ENCODE measurements at regions not wholly inside any gene's neighbourhood (a gene's known extent, or its start where the extent isn't known, plus 50 kb on each side); places are given as distances from the start of the nearest gene placed in this dataset.

DNA sequence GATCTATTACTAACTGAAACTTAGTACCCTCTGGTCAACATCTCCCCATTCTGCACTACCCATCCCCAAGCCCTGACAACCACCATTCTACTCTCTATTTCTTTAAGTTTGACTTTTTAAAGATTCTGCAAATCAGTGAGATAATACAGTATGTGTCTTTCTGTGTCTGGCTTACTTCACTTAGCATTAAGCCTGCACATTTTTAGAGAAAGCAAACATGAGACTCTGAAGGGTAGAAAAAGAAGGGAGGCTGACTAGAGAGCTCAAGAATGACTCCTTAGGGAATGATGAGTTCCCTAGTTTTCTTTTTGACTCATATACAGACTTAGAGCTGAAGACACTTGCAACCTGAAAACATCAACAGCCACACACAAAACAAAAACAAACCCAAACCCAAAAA lies 311.3 kb downstream of the SQOR start:
- no peak for DNase-seq (ENCODE audit: low read depth)

DNA sequence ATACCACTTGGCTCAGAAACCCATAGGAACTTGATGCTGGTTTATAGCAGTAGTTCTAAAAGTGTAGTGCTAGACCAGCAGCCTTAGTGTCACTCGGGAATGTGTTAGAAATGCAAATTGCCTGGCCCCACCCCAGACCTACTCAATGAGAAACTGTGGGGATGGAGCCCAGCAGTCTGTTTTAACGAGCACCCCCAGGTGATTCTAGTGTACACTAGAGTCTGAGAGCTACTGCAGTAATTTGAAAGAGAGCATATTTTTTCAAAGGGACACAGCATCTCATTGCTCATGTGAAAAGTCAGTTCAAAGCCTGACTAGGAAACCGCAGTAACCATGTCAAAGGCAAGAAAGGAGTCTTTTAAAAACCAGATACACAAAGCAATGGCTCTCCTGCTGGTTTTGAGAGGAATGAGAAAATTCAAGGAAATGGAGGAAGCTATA lies 313.4 kb downstream of the SQOR start:
- no peak for DNase-seq (ENCODE audit: low read depth)

DNA sequence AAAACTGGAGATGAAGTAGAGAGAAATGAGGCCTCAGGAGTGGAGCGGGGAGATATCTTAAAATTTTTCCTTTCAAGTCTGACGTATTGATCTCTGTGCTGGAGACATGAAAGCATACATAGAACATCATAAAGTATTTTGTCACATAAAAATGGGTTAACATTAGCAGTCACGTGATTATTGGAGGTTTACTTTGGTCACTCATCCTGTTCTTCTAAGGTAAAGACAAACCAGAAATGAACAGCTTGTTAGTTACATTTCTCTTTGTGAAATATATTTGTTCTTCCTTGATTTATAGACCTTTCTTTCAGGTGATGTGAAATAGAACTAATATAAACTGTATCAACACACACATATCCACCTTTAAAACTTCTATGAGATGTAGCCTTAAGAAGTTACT lies 324.1 kb downstream of the SQOR start:
- no peak for DNase-seq (ENCODE audit: low read depth)

DNA sequence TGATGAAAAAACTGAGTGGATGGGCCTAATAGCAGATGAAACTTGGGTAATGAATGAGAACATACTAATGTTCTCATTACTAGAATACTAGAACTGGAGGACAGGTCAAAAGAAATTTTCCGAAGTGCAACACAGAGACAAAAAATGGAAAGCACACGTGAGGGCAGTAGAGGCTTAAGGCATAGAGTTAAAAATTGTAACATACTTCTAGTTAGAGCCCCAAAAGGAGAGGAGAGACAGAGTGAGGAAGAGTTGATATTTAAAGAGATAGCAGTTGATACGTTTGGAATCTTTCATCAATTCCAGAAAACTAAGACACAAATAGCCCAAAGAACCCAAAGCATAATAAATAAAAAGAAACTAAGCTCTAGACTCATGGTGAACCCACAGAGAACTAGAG lies 327.9 kb downstream of the SQOR start:
- no peak for DNase-seq (ENCODE audit: low read depth)

DNA sequence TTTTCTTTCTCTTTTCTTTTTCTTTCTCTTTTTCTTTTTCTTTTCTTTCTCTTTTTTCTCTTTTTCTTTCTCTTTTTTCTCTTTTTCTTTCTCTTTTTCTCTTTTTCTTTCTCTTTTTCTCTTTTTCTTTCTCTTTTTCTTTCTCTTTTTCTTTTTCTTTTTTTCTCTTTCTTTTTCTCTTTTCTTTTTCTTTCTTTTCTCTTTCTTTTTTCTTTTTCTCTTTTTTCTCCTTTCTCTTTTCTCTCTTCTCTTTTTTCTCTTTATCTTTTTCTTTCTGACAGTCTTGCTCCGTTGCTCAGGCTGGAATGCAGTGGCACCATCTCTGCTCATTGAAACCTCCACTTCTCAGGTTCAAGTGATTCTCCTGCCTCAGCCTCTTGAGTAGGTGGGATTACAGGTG lies 335.7 kb downstream of the SQOR start:
- DNase-seq (ENCODE audit: low read depth), result no peak

DNA sequence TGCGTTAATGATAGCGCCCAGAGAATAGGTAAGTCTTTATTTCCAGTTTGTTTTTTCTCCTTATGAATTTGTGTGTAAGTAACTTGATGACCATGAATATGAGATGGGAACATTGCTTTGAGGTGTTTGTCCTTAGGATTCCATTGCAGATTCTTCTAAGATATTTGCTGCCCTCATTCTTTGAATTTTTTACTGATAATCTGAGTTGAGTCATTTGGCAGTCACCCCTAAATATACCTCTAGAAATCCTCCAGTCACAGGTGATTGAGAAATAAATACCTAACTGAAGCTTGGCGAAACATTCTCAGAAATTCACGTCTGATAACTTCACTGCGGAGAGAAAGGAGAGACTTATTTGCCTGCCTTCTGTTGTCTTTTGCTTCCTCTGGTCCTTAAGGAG lies 345.5 kb downstream of the SQOR start:
- DNase-seq (ENCODE audit: low read depth), result no peak

DNA sequence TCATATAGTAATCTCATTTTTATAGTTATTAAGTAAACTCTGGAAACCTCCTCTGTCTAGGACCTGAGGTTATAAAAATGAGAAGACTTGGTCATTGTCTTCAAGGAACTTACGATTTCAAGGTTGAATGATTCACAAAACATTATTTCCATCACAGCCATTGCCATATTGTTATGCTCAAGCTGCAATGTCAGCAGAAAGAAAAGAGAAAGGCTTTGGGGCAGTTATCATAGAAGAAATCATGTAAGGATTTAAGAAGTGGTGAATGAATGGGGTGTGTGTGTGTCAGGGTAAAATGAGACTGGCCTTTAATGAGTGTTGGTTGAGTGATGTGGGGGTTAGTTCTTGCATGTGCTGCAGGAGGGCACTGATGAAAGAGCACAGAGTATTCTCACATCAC lies 346.8 kb downstream of the SQOR start:
- no peak for DNase-seq (ENCODE audit: low read depth)

DNA sequence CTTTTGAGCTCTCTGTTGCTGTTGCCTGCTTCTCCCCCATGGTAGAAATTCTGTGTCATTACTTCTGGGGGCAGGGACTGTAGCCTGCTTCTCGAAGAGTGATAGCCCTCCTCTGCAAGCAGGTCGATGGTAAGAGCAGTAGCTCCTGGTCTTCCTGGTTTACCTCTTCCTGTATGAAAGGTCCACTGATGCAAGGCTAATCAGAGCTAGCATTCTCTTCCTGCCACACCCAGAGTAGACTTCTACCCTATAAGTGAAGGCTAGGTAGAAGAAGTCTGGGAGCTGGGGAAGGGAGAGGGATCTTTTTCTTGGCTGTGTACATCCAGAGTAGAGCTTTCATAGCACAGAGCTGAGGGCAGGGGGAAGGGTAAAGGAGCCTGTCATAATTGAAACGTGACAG lies 357.0 kb downstream of the SQOR start:
- DNase-seq (ENCODE audit: low read depth), result no peak

DNA sequence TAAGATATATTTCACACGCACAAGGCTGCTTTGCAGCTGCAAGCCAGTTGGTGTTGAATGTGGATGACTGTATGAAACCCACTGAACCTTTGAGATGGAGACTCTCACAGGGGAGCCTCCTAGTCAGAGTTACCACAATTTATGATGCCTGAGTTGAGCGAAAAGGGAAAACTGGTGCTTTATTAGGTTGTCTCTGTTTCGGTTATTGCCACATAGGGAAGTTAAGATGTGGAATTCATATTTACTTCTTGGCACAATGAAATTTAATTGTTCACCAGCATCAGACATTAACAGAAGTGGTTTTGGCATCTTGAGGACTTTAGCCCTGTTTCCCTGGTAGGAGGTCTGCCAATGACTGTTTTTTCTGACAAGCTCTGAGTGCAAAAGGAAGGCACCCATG lies 358.2 kb downstream of the SQOR start:
- no peak for DNase-seq (ENCODE audit: low read depth)

DNA sequence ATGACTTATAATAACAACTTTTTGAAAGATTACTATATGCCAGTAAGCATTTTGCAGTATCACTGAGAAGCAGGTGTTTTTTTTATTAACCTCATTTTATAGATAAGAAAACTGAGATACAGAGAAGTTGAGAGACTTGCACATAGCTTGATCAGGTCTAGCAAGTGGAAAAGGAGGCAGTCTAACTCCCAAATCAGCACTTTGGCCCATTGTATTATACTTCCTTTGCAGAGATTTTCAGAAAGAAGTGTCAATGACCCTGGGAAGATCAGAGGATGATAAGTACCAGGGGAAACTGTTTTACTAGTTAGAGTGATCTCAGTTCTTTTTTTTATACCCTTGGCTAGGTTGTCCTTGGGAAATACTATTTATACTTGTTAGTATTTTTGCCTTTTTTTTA lies 358.7 kb downstream of the SQOR start:
- DNase-seq (ENCODE audit: low read depth), result no peak

DNA sequence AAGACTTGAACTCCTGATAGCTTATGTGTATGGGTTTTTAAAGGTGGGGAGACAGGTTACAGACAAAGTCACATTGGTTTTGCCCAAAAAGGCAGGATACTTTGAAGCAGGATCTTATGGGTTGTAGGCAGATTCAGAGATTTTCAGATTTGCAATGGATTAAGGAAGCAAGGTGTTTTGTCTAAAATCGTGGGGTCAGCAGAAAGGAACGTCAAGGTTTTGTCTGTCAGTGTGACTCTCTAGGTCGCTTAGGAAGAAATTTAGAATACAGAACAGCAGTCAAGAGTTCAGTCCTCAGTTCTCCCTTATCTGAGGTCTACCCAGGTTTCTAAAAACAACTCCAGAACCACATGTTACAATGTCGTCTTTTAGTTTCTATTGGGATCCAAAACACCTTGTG lies 361.0 kb downstream of the SQOR start:
- DNase-seq (ENCODE audit: low read depth), result no peak

DNA sequence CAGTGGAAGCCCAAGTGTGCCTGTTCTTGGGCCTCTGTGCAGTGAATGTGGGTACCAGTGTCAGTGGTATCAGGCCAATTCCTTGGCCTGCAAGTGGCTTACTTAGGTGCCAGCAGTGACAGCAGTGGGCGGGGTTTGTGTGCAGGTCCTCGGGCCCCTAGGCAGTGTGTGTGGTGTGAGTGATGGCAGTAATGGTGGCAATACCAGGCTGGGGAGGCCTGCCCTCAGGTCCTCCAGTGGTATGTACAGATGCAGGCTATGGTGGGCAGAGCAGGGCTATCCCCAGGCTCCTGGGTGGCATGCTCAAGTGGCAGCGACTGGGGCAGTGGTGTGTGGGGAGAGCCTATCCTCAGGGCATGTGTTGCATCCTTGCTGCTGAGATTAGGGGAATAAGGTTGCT lies 379.7 kb downstream of the SQOR start:
- no peak for DNase-seq (ENCODE audit: low read depth)

DNA sequence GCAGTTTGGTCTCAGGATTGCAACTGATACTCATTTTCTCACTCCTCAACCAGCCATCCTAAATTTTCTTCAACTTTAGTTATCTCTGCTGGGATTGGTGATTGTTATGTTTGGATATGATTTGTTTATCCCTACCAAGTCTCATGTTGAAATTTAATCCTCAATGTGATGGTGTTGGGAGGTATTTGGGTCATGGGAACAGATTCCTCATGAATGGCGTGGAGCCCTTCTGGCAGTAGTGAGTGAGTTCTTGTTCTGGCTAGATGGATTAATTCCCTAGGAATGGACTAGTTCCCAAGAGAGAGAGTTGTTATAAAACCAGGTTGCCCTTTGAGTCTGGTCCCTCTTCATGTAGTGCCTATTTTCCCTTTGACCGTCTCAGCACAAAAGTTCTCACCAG lies 399.9 kb downstream of the SQOR start:
- no peak for DNase-seq (ENCODE audit: low read depth)

DNA sequence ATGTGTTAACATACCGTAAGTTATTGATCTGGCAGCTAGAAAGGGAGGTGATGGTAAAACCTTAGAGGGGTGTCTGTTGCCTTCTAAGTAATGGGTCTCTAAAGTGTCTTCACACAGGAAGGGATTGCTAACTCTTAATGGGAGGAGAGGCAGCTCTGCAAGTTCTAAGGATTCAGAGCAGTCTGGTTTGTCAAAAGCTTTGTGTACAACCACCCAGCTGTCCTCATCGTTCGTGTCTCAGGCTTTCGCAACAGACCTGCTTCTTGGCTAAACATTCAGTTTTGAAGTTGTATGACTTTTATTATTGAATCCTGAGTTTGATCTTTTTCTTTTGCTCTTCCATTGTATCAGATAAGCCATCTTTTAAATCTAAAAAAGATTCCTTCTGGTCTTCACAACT lies 404.9 kb downstream of the SQOR start:
- DNase-seq (ENCODE audit: low read depth), result no peak

DNA sequence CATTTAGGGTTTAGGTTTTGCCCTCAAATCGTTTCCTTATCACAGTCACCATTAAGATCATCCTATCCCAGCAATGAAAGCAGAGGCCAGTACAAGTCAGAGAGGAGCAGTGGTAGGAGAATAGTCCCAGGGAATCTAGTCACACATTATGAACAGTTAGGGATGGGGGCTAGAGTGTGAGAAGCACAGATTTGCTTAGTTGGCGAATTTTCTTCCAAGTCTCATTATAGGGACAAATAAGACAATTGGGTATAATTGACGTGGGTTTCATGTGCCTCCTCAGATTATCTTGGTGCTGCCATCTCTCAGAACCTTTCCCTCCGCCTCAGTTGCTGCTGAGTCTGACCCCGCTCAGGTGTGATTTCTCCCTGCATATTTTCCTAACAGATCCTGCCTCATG lies 407.1 kb downstream of the SQOR start:
- DNase-seq (ENCODE audit: low read depth), result no peak

DNA sequence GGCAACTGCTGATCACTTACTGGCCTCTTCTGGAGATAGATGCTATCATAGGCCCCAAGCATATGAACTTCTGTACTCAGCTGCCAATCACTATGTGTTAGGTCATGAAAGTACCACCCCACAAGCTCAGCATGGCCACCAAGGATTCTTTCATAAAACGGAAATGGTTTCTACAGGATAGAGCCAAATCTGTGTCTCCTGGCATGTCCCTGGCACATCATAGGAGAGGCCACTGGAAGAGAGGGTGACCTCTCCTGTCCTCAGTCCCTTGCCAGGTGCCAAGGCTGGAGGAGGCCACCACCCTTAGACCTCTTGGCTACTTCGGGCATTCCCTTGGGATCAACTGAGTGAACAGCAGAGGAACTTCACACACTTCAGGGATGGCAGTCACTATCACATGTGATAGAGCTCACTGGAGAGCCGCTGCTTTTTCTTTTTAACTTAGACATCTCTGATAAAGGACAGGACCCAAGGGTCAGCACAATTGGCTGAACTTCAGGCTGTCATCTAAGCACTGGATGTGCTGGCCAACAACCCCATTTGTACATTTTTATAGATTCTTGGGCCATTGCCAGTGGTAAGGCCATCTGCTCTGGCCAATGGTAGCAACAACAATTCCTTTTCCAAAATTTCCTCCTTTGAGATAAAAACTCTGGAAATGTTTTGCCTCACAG lies 425.2 kb downstream of the SQOR start:
- no peak for DNase-seq (ENCODE audit: low read depth)

DNA sequence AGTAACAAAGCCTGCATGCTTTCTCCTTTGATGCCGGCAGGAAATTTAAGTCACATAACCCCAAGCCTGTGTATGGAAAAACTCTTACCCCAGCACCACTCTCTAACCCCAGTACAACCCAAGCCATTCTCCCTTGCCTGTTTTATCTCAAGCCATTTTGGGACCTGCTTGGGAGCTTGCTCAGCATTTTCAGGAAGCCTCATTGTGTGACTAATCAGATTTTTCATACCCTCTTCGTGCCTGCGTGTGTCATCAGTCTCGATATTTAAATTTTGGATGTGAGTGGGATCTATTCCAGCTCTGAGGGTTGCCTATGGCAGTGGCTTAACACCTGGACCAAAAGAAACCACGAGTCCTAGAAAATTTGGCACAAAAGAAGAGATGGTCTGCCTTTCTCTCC lies 426.2 kb downstream of the SQOR start:
- no peak for DNase-seq (ENCODE audit: low read depth)

DNA sequence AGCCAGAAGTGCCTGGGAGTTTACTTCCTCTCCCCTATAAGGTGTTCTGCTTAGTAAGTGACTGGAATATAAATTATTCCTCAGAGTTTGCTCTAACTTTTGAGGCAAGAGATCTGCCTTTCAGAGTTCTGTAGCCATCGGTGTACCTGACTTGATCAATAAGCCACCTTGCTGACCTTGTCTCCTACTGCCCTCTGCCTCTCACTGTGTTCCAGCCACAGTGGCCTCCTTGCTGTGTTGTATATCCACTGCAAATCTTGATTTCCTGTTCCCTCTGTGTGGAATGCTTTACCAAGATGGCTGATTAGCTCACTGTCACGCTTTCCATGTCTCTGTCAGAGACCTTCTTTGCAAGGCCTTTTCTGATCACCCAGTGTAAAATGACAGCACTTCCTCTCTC lies 442.4 kb downstream of the SQOR start:
- DNase-seq (ENCODE audit: low read depth), result no peak

DNA sequence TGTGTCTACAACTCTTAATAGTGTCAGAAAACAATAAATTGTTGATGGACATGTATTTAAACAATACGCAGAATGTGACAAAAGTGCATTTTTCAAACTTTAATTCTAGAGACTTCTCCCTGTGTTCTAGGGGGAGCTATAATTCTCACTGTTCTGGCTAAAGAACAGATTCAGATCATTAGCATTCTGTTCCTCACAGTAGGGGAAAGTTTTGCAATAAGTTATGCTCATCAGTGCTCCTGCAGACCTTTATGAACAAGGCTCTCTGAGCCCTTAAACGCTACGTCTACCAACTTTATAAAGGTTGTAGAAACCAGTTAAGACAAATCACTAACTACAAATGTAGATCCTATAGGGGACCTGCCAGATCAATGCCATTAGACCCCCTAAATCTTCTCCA lies 444.2 kb downstream of the SQOR start:
- no peak for DNase-seq (ENCODE audit: low read depth)

DNA sequence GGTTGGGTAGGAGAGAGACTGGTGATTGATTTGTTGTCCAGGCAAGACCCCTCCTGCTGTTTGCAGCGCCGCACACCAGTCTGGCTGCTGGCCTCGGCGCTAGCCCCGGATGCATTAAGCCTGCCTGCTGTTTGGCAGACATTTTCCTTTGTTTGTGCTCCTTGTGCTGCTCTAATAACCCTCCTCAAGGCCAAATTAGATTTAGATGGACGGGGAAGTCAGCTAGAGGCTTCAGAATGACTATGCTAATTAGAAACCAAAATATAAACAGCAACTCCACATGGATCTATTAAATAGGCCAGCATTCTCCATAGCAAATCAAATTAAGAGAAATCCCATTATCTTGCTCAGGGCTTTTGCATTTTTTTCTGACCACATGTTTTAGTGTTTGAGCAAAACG lies 445.2 kb downstream of the SQOR start:
- DNase-seq (ENCODE audit: low read depth), result no peak

DNA sequence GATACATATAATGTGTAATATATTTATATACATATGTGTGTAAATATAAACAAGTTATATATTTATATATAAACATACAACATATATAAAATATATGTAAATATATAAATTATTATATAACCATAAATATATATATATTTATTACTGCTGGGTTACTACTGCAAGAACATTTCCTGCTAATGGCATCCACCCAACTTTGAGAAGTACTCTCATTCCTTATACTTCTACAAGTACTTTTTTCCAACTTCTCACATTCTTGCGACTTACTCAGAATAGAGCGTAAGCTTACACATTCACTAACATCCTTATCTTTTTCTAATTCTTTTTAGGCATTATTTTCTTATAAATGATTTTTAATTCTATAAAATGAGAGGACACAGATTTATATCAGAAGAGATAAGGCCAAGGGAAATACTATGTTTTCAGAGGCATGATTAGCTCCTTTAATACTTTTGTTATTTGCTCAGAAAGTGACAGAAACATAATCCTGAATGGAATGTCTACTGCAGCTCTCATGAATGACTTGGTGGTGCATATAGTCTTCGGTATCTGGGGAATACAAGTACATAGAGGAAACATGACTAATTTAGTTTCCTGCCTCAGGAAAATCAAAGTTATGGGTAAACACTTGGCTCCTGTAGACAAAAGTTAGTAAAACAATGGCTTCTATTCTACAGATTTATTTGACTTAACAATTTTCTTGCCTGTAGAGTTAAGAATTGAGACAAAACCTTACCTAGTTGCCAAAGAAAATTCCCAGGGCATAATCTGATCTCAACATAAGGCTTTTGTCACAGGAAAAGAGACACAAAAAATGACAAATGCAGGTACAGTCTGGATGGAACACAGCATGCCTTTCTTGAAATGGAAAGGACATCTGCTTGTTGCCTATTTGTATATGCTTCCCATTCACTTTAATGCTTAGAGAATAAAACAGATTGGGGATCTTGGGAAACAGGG lies 453.9 kb downstream of the SQOR start:
- no peak for DNase-seq (ENCODE audit: low read depth)

DNA sequence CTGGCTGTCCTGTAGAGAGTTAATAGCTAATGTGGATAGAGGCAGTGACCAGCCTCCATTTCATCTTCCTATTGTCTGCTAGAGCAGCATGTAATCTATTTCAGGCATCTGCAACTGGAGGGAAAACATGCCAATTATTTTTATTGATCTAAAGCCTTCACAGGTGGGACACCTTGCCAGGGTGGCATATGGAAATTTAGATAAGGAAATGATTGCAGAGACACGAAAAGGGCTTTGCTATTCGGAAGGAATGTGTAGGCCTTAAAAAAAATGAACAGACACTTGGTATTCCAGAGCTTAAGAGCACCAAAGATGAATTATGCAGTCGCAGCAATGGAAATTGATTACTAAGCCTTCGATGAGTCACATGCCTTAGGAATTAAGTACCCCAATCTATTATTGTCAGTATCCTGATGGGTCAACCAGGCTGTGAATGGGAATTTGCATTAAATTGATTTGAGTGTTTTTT lies 454.7 kb downstream of the SQOR start:
- no peak for DNase-seq (ENCODE audit: low read depth)

DNA sequence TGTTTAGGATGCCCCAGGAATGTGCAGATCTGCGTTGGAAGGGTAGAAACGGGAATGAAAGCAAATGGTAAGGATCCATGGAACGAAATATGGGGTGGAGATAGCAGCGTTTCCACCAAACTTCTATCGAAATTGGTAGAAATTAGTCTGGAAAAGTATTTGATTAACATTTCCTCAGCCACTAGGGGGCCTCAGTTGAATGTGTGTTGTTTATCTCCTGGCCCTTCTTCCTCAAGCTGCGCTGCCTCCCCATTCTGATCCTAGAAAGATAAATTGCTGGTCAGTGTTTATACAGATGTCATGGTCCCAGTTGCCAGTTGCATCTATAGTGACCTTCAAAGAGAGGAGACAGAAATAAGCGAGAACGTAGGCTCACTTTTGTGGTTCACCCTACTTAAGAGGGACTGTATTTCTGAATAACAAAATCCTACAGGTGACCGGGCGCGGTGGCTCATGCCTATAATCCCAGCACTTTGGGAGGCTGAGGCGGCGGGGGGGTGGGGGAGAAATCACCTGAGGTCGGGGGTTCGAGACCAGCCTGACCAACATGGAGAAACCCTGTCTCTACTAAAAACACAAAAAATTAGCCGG lies 457.1 kb downstream of the SQOR start:
- no peak for DNase-seq (ENCODE audit: low read depth)
